Mesendoderm (in vitro differentiated cells): ENCODE measurements at regions not wholly inside any gene's neighbourhood (a gene's known extent, or its start where the extent isn't known, plus 50 kb on each side); places are given as distances from the start of the nearest gene placed in this dataset.
A peak's percentile ranks its signal among the peaks of the same experiment; 100 is the strongest.

Source experiments
- DNase-seq: peaks from one replicate; pipeline ENCODE4 v3.0.0; 2013
- H2AK5ac ChIP-seq: 2 replicates; pipeline ENCODE4 v1.6.1; 2013; ENCODE audit warnings: low read length, inconsistent platforms
- H2BK120ac ChIP-seq: 2 replicates; pipeline ENCODE4 v1.6.1; 2013; ENCODE audit warnings: low read depth, mild to moderate bottlenecking, low read length, moderate library complexity, mixed read lengths
- H2BK15ac ChIP-seq: replicated peaks from 2 replicates; pipeline ENCODE4 v1.6.1; 2013; ENCODE audit warnings: low read depth, mild to moderate bottlenecking, moderate library complexity
- H2BK5ac ChIP-seq: 2 replicates; pipeline ENCODE4 v1.6.1; 2013; ENCODE audit warnings: low read length, inconsistent platforms
- H3K18ac ChIP-seq: 2 replicates; pipeline ENCODE4 v1.6.1; 2013; ENCODE audit warnings: mild to moderate bottlenecking, low read length, mixed read lengths
- H3K23ac ChIP-seq: one replicate; pipeline ENCODE4 v1.6.1; 2013; ENCODE audit warnings: low read length
- H3K27ac ChIP-seq: 2 replicates; pipeline ENCODE4 v1.5.1; 2013; ENCODE audit warnings: low read depth, mild to moderate bottlenecking, inconsistent platforms, low read length, moderate library complexity
- H3K27me3 ChIP-seq: 2 replicates; pipeline ENCODE4 v1.6.1; 2013; ENCODE audit warnings: low read length, control low read depth, mild to moderate bottlenecking, inconsistent platforms; ENCODE audit not compliant: insufficient read depth, poor library complexity
- H3K36me3 ChIP-seq: 2 replicates; pipeline ENCODE4 v1.6.1; 2013; ENCODE audit warnings: low read length, inconsistent platforms; ENCODE audit not compliant: control insufficient read depth, insufficient read depth
- H3K4ac ChIP-seq: one replicate; pipeline ENCODE4 v1.6.1; 2013; ENCODE audit warnings: low read depth, mild to moderate bottlenecking, low read length, moderate library complexity
- H3K4me1 ChIP-seq: 2 replicates; pipeline ENCODE4 v1.6.1; 2013; ENCODE audit warnings: low read depth, low read length, inconsistent platforms; ENCODE audit not compliant: control insufficient read depth
- H3K4me2 ChIP-seq: 2 replicates; pipeline ENCODE4 v1.6.1; 2013; ENCODE audit warnings: low read length
- H3K4me3 ChIP-seq: 2 replicates; pipeline ENCODE4 v1.5.1; 2013; ENCODE audit warnings: mild to moderate bottlenecking, low read length
- H3K56ac ChIP-seq: one replicate; pipeline ENCODE4 v1.6.1; 2013; ENCODE audit warnings: low read length
- H3K79me1 ChIP-seq: 2 replicates; pipeline ENCODE4 v1.6.1; 2013; ENCODE audit warnings: low read length, inconsistent platforms
- H3K79me2 ChIP-seq: 2 replicates; pipeline ENCODE4 v1.6.1; 2013; ENCODE audit warnings: mild to moderate bottlenecking, low read length; ENCODE audit not compliant: control insufficient read depth, insufficient read depth
- H3K9ac ChIP-seq: 2 replicates; pipeline ENCODE4 v1.6.1; 2013; ENCODE audit warnings: low read length, inconsistent platforms
- H4K5ac ChIP-seq: one replicate; pipeline ENCODE4 v1.6.1; 2013; ENCODE audit warnings: low read length
- H4K8ac ChIP-seq: one replicate; pipeline ENCODE4 v1.6.1; 2013; ENCODE audit warnings: low read depth, mild to moderate bottlenecking, control low read depth, low read length, moderate library complexity
- WGBS: extraction: QIAGEN DNeasy Blood & Tissue Kit; methylation state at CpG from one replicate; pipeline ENCODE4 v1.1.7; 2013; ENCODE audit warnings: low lambda C conversion rate, missing lambda C conversion rate; ENCODE audit not compliant: insufficient coverage; ENCODE audit errors: extremely low coverage; 5-methylcytosine and 5-hydroxymethylcytosine counted together

- no peaks in the 10 kb centered on the region for H3K27me3 ChIP-seq
- H3K79me1 ChIP-seq = no peaks in the 10 kb centered on the region
- no peaks in the 10 kb centered on the region for H3K4me1 ChIP-seq
- H3K9ac ChIP-seq = no peak overlapping the region
- no peak overlapping the region for H3K4me2 ChIP-seq
- no peaks in the 10 kb centered on the region for H3K79me2 ChIP-seq
- H3K23ac ChIP-seq = no peak overlapping the region
- no peaks in the 10 kb centered on the region for H3K36me3 ChIP-seq
- H2BK120ac ChIP-seq = no peak overlapping the region
- peak; percentile 10 for DNase-seq
- no peak overlapping the region for H4K8ac ChIP-seq
- no peak overlapping the region for H3K27ac ChIP-seq
- H3K4ac ChIP-seq = no peak overlapping the region
- no peak overlapping the region for H3K56ac ChIP-seq
- H4K5ac ChIP-seq = no peak overlapping the region
- no peak overlapping the region for H2BK5ac ChIP-seq
- H3K18ac ChIP-seq = no peak overlapping the region
- no peak overlapping the region for H2BK15ac ChIP-seq
- no CpG with 5 or more reads among the region's 5 CpGs for whole genome bisulfite sequencing
- H2AK5ac ChIP-seq = no peak overlapping the region
- H3K4me3 ChIP-seq = no peak overlapping the region
Observed at GRCh38 chr9:108185613-108186012, 670.2 kb downstream of the ACTL7B start.

GRCh38 chr9:108184941-108185340, 670.8 kb downstream of the ACTL7B start:
- peak; percentile 71 for DNase-seq
- Histone ChIP-seq H3K27ac (no peak overlapping the region), H3K4me1 (no peaks in the 10 kb centered on the region), H3K79me2 (no peaks in the 10 kb centered on the region), H2BK15ac (no peak overlapping the region), H3K4me2 (no peak overlapping the region), H3K4ac (no peak overlapping the region), H2BK120ac (no peak overlapping the region), H3K56ac (no peak overlapping the region), H3K9ac (no peak overlapping the region), H3K36me3 (no peaks in the 10 kb centered on the region), H3K23ac (no peak overlapping the region), H3K79me1 (no peaks in the 10 kb centered on the region), H4K5ac (no peak overlapping the region), H2BK5ac (no peak overlapping the region), H3K18ac (no peak overlapping the region), H3K27me3 (no peaks in the 10 kb centered on the region), H4K8ac (no peak overlapping the region), H3K4me3 (no peak overlapping the region), H2AK5ac (no peak overlapping the region)
- no CpG with 5 or more reads among the region's 3 CpGs for WGBS

- Histone ChIP-seq H2BK5ac (no peak overlapping the region), H3K79me1 (no peaks in the 10 kb centered on the region), H2BK120ac (no peak overlapping the region), H3K9ac (no peak overlapping the region), H4K8ac (no peak overlapping the region), H3K79me2 (no peaks in the 10 kb centered on the region), H3K27ac (no peak overlapping the region), H3K36me3 (no peaks in the 10 kb centered on the region), H3K27me3 (no peaks in the 10 kb centered on the region), H3K56ac (no peak overlapping the region), H4K5ac (no peak overlapping the region), H3K4me3 (no peak overlapping the region), H3K4me2 (no peak overlapping the region), H2BK15ac (no peak overlapping the region), H3K4ac (no peak overlapping the region), H3K18ac (no peak overlapping the region), H3K23ac (no peak overlapping the region), H3K4me1 (no peaks in the 10 kb centered on the region), H2AK5ac (no peak overlapping the region)
- no peak for DNase-seq
- no CpG with 5 or more reads among the region's 3 CpGs for WGBS
Observed at GRCh38 chr9:108184009-108184408, 671.8 kb downstream of the ACTL7B start.

GRCh38 chr9:108182950-108183381, 672.8 kb downstream of the ACTL7B start:
- Histone ChIP-seq H3K27me3 (no peaks in the 10 kb centered on the region), H4K5ac (no peak overlapping the region), H4K8ac (no peak overlapping the region), H3K79me2 (no peaks in the 10 kb centered on the region), H3K4ac (no peak overlapping the region), H3K36me3 (no peaks in the 10 kb centered on the region), H2BK5ac (no peak overlapping the region), H3K79me1 (no peaks in the 10 kb centered on the region), H3K4me2 (no peak overlapping the region), H3K18ac (no peak overlapping the region), H3K4me3 (no peak overlapping the region), H2AK5ac (no peak overlapping the region), H2BK120ac (no peak overlapping the region), H3K4me1 (no peaks in the 10 kb centered on the region), H3K27ac (no peak overlapping the region), H3K56ac (no peak overlapping the region), H2BK15ac (no peak overlapping the region), H3K9ac (no peak overlapping the region), H3K23ac (no peak overlapping the region)
- DNase-seq = no peak
- no CpG with 5 or more reads among the region's 5 CpGs for WGBS

GRCh38 chr9:108182270-108182669, 673.5 kb downstream of the ACTL7B start:
- no peaks in the 10 kb centered on the region for H3K4me1 ChIP-seq
- H3K4me2 ChIP-seq = no peak overlapping the region
- H3K36me3 ChIP-seq = no peaks in the 10 kb centered on the region
- H3K23ac ChIP-seq = no peak overlapping the region
- no peak overlapping the region for H3K56ac ChIP-seq
- no peak overlapping the region for H2BK120ac ChIP-seq
- no peak overlapping the region for H2BK5ac ChIP-seq
- H4K8ac ChIP-seq = no peak overlapping the region
- DNase-seq = no peak
- no peak overlapping the region for H2BK15ac ChIP-seq
- H4K5ac ChIP-seq = no peak overlapping the region
- no peaks in the 10 kb centered on the region for H3K79me2 ChIP-seq
- H3K27ac ChIP-seq = no peak overlapping the region
- H3K79me1 ChIP-seq = no peaks in the 10 kb centered on the region
- no peak overlapping the region for H3K9ac ChIP-seq
- no CpG with 5 or more reads among the region's 8 CpGs for WGBS
- no peaks in the 10 kb centered on the region for H3K27me3 ChIP-seq
- H2AK5ac ChIP-seq = no peak overlapping the region
- no peak overlapping the region for H3K4ac ChIP-seq
- H3K18ac ChIP-seq = no peak overlapping the region
- no peak overlapping the region for H3K4me3 ChIP-seq

GRCh38 chr9:108181441-108181840, 674.3 kb downstream of the ACTL7B start:
- H3K4me1 ChIP-seq = no peaks in the 10 kb centered on the region
- no peaks in the 10 kb centered on the region for H3K36me3 ChIP-seq
- H3K18ac ChIP-seq = no peak overlapping the region
- no peak overlapping the region for H3K23ac ChIP-seq
- H3K4me2 ChIP-seq = no peak overlapping the region
- H4K5ac ChIP-seq = no peak overlapping the region
- H3K27ac ChIP-seq = no peak overlapping the region
- no peak overlapping the region for H2AK5ac ChIP-seq
- WGBS = no CpG with 5 or more reads among the region's 2 CpGs
- H2BK15ac ChIP-seq = no peak overlapping the region
- no peaks in the 10 kb centered on the region for H3K27me3 ChIP-seq
- H2BK5ac ChIP-seq = no peak overlapping the region
- H2BK120ac ChIP-seq = no peak overlapping the region
- no peak overlapping the region for H3K4ac ChIP-seq
- H3K56ac ChIP-seq = no peak overlapping the region
- no peaks in the 10 kb centered on the region for H3K79me2 ChIP-seq
- H3K9ac ChIP-seq = no peak overlapping the region
- no peaks in the 10 kb centered on the region for H3K79me1 ChIP-seq
- H4K8ac ChIP-seq = no peak overlapping the region
- DNase-seq = no peak
- H3K4me3 ChIP-seq = no peak overlapping the region
